ENCODE measurements at regions not wholly inside any gene's neighbourhood (a gene's known extent, or its start where the extent isn't known, plus 50 kb on each side); places are given as distances from the start of the nearest gene placed in this dataset.

DNA sequence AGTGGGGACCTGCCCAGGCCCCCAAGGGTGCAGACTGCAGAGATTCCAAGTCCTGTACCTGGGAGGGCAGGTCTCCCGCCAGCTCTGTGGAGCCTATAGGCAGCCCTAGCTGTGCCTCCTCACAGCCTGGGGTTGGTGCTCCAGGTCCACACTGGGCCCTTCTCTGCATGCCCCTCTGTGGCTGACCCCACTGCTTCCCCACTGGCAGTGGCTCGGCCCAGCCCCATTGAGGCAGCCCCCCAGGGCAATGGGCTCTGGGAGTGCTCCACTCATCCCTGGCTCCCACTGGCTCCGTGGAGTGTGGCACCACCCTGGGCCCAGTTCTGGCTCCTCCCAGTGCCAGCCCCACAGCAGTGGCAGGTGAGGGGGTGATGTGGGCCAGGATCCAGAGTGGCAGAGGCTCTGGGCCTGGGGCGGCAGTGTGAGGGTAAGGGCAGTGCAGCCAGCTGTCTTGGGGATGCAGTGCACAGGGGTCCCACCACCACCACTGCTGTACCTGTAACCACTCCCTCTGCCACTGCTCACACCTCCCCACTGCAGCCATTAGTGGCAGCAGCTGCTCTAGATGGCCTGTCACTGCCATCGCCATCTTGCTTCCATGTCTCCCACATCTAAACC is 312.2 kb downstream of the GPM6A start:
- H3K9me3 ChIP-seq (replicated peaks; ENCODE audit: low read length) = peaks cover 7% of the 10 kb centered on the region
- no peaks in the 10 kb centered on the region for H3K4me1 ChIP-seq (ENCODE audit: control insufficient read depth, insufficient read depth, low read length)
- no peak overlapping the region for H3K4me2 ChIP-seq (ENCODE audit: low read length)

GRCh38 chr4:175504318-175504717 is 307.7 kb downstream of the GPM6A start:
- Histone ChIP-seq H3K9ac (ENCODE audit: low read depth, low read length) (no peak overlapping the region), H3K4me2 (ENCODE audit: low read length) (no peak overlapping the region), H3K9me3 (replicated peaks; ENCODE audit: low read length) (no peaks in the 10 kb centered on the region), H3K27me3 (ENCODE audit: control insufficient read depth, insufficient read depth, low read length) (no peaks in the 10 kb centered on the region), H3K4me3 (ENCODE audit: low read length) (no peak overlapping the region), H3K4me1 (ENCODE audit: control insufficient read depth, insufficient read depth, low read length) (no peaks in the 10 kb centered on the region), H3K36me3 (ENCODE audit: insufficient read depth, low read length) (no peaks in the 10 kb centered on the region)

More for the DNA sequence above, 312.2 kb downstream of the GPM6A start:
- Histone ChIP-seq H3K36me3 (ENCODE audit: insufficient read depth, low read length) (no peaks in the 10 kb centered on the region), H3K27me3 (ENCODE audit: control insufficient read depth, insufficient read depth, low read length) (no peaks in the 10 kb centered on the region), H3K9ac (ENCODE audit: low read depth, low read length) (no peak overlapping the region), H3K4me3 (ENCODE audit: low read length) (no peak overlapping the region)

DNA sequence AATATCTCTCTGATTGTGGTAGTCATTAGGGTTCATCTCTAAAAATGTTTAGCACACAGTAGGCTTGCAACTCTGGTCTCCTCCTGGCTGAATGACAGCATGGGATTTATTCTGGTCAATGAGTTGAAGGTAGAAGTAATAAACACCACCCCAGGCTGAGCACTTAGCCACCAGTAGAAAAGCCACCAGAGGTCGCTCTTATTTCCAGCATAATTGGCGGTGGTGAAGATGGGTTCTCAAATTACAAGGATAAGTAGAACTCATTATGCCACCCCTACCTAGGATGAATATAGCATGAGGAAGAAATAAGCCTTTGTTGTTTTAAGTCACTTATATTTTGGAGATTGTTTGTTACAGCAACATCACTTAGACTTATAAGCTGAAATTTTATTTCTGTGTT is 302.7 kb downstream of the GPM6A start:
- no peaks in the 10 kb centered on the region for H3K36me3 ChIP-seq (ENCODE audit: insufficient read depth, low read length)
- H3K9ac ChIP-seq (ENCODE audit: low read depth, low read length) = no peak overlapping the region
- H3K27me3 ChIP-seq (ENCODE audit: control insufficient read depth, insufficient read depth, low read length) = no peaks in the 10 kb centered on the region
- no peak overlapping the region for H3K4me3 ChIP-seq (ENCODE audit: low read length)
- H3K4me1 ChIP-seq (ENCODE audit: control insufficient read depth, insufficient read depth, low read length) = no peaks in the 10 kb centered on the region
- H3K9me3 ChIP-seq (replicated peaks; ENCODE audit: low read length) = no peaks in the 10 kb centered on the region
- H3K4me2 ChIP-seq (ENCODE audit: low read length) = no peak overlapping the region

DNA sequence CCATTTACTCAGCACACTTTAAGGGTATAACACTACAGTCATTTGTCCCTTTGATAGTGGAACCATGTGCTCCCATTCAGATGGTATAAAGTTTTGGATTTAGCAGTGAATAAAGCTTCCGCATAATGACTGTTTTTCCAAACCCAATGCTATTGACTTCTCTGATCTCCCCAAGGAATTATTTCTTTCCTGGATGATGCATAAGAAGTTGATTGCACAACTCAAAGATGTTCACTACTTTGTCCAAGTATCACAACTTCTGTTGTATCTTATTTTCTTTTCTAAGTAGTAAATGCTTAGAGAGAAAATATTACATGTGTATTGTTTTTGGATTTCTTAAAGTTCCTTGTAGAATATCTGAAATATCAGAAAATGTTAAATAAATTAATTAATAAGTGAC is 300.2 kb downstream of the GPM6A start:
- Histone ChIP-seq H3K36me3 (ENCODE audit: insufficient read depth, low read length) (no peaks in the 10 kb centered on the region), H3K4me1 (ENCODE audit: control insufficient read depth, insufficient read depth, low read length) (no peaks in the 10 kb centered on the region), H3K9ac (ENCODE audit: low read depth, low read length) (no peak overlapping the region), H3K9me3 (replicated peaks; ENCODE audit: low read length) (no peaks in the 10 kb centered on the region), H3K4me3 (ENCODE audit: low read length) (no peak overlapping the region), H3K4me2 (ENCODE audit: low read length) (no peak overlapping the region), H3K27me3 (ENCODE audit: control insufficient read depth, insufficient read depth, low read length) (no peaks in the 10 kb centered on the region)

DNA sequence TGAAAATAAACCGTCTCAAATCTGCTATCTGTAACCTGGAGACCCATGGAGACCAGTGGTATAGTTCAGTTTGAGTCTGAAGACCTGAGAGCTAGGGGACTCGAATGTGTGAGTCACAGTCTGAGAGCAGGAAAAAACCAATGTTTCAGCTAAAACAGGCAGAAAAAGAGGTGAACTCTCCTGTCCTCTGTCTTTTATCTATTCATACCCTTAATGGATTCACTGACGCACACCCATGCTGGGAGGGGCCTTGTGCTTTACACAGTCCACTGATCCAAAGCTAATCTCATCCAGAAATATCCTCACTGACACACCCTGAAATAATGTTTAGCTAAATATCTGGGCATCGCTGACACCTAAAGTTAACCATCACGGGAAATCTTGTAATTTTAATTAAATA is 297.9 kb downstream of the GPM6A start:
- Histone ChIP-seq H3K27me3 (ENCODE audit: control insufficient read depth, insufficient read depth, low read length) (no peaks in the 10 kb centered on the region), H3K4me2 (ENCODE audit: low read length) (no peak overlapping the region), H3K4me3 (ENCODE audit: low read length) (no peak overlapping the region), H3K9ac (ENCODE audit: low read depth, low read length) (no peak overlapping the region), H3K36me3 (ENCODE audit: insufficient read depth, low read length) (no peaks in the 10 kb centered on the region), H3K4me1 (ENCODE audit: control insufficient read depth, insufficient read depth, low read length) (no peaks in the 10 kb centered on the region), H3K9me3 (replicated peaks; ENCODE audit: low read length) (no peaks in the 10 kb centered on the region)

DNA sequence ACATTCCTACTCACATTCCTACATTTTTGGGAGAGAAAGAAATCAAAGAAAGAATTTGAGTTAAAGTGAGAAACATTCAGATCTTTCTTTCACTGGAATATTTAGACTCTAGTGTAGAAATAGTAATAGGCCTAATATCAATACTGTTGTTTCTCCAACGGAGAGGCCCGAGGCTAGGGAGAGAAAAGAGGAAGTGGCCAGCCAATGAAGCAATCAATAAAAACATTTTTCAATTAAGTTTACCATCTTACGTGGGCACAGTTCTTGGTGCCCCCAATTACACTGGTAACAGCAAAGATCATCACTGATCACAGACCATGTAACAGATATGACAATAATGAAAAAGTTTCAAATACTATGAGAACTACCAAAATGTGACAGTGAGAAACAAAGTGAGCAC is 281.4 kb downstream of the GPM6A start:
- Histone ChIP-seq H3K36me3 (ENCODE audit: insufficient read depth, low read length) (no peaks in the 10 kb centered on the region), H3K27me3 (ENCODE audit: control insufficient read depth, insufficient read depth, low read length) (no peaks in the 10 kb centered on the region), H3K9ac (ENCODE audit: low read depth, low read length) (no peak overlapping the region), H3K4me2 (ENCODE audit: low read length) (no peak overlapping the region), H3K9me3 (replicated peaks; ENCODE audit: low read length) (no peaks in the 10 kb centered on the region), H3K4me3 (ENCODE audit: low read length) (no peak overlapping the region), H3K4me1 (ENCODE audit: control insufficient read depth, insufficient read depth, low read length) (peaks cover 13% of the 10 kb centered on the region)

DNA sequence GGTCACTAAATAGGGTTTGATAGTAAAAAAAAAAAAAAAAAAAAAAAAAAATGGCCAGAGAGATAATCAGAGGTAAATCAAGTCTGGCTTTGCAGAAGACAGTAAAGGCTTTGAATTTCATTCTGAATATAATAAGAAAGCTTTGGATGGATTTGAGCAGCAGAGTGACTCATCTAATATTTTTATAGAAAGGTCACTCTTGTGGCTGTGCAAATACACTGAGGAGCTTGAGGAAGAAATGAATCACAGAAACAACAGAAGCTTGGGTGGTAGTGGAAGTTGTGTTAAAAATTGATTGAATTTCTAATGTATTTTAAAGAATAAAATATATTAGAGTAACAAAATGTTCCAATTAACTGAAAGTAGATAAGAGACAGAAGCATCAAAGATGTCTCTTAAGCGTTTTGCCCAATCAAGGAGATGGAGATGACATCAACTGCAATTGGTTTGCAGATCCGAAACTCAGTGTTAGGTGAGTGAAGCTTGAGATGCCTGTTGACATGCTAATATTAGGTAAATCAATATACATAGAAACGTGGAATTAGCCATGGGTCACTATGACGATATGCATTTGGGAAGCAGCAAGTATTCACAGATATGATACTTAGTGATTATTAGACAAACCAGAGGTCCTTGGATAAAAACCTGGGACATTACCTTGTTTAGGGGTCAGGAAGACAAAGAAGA is 280.5 kb downstream of the GPM6A start:
- H3K27me3 ChIP-seq (ENCODE audit: control insufficient read depth, insufficient read depth, low read length) = no peaks in the 10 kb centered on the region
- H3K36me3 ChIP-seq (ENCODE audit: insufficient read depth, low read length) = no peaks in the 10 kb centered on the region
- H3K4me3 ChIP-seq (ENCODE audit: low read length) = peak overlapping the region; percentile 25
- H3K9ac ChIP-seq (ENCODE audit: low read depth, low read length) = no peak overlapping the region
- H3K9me3 ChIP-seq (replicated peaks; ENCODE audit: low read length) = no peaks in the 10 kb centered on the region
- peaks cover 13% of the 10 kb centered on the region for H3K4me1 ChIP-seq (ENCODE audit: control insufficient read depth, insufficient read depth, low read length)
- peak overlapping the region; percentile 39 for H3K4me2 ChIP-seq (ENCODE audit: low read length)

DNA sequence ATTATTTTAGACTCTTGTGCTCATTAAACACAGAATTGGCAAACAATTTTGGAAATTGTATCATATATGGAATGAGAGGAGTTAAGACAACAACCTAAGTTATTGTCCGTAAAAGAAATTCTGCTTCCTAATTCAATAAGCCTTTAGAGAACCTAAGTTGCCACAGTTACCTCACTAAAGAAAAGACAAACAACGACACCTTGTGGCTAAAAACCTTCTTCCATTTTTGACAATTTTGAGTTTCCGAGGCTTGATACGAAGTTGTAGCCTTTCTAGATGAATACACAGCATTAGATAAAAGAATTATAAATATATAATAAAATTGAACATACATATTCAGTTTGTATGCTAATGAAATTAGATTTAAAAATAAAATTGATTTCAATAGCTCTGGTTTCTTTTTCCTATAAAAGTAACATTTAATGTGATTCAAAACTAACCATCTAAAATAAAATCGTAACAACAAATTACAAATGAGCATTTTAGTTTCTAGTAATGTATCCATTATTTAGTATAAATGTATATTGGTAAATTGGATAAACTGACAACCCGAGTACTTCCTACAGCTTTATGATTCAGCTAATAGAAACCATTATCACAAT is 275.1 kb downstream of the GPM6A start:
- Histone ChIP-seq H3K27me3 (ENCODE audit: control insufficient read depth, insufficient read depth, low read length) (no peaks in the 10 kb centered on the region), H3K4me2 (ENCODE audit: low read length) (no peak overlapping the region), H3K9ac (ENCODE audit: low read depth, low read length) (peak overlapping the region; percentile 35), H3K4me3 (ENCODE audit: low read length) (no peak overlapping the region), H3K4me1 (ENCODE audit: control insufficient read depth, insufficient read depth, low read length) (peaks cover under 1% of the 10 kb centered on the region), H3K36me3 (ENCODE audit: insufficient read depth, low read length) (no peaks in the 10 kb centered on the region), H3K9me3 (replicated peaks; ENCODE audit: low read length) (no peaks in the 10 kb centered on the region)

DNA sequence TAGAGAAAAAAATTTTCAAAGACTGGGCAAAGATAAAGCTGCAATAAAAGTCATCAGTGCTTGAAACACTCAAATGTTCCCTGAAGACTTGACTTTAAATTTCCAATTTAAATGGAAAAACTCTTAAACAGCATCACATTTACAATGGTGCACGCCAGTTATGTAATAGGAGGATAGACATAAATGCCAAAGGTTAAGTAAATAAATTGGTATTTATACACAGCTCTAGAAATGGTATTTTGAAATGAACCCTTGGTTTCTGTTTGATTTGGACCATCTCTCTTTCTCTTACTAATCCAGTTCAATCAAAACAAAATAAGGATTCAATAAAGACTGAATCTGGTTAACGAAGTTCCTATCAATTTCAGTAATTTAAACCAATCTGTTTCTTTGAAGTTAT is 272.6 kb downstream of the GPM6A start:
- H3K4me3 ChIP-seq (ENCODE audit: low read length) = no peak overlapping the region
- H3K4me1 ChIP-seq (ENCODE audit: control insufficient read depth, insufficient read depth, low read length) = no peaks in the 10 kb centered on the region
- H3K4me2 ChIP-seq (ENCODE audit: low read length) = no peak overlapping the region
- no peaks in the 10 kb centered on the region for H3K9me3 ChIP-seq (replicated peaks; ENCODE audit: low read length)
- no peaks in the 10 kb centered on the region for H3K36me3 ChIP-seq (ENCODE audit: insufficient read depth, low read length)
- no peak overlapping the region for H3K9ac ChIP-seq (ENCODE audit: low read depth, low read length)
- no peaks in the 10 kb centered on the region for H3K27me3 ChIP-seq (ENCODE audit: control insufficient read depth, insufficient read depth, low read length)

DNA sequence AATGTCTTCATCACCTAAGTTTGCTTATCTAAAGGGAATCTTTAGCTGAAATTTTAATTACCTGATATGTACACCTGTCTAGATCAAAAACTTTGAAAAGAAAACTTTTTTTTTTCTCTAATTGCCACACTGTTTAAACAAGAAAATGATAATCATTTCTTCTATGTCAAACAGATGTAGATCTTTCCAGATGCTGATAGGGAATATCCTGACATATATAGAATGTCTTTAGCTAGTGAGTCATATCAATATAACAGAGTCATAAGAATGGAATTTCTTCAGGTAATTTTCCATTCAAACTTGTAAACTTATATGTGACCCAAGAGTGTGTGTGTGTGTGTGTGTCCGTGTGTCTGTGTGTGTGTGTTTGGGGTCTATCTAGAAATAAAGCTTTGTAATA is 271.9 kb downstream of the GPM6A start:
- no peaks in the 10 kb centered on the region for H3K9me3 ChIP-seq (replicated peaks; ENCODE audit: low read length)

GRCh38 chr4:175540732-175541131 is 271.3 kb downstream of the GPM6A start:
- H3K4me1 ChIP-seq (ENCODE audit: control insufficient read depth, insufficient read depth, low read length) = no peaks in the 10 kb centered on the region
- H3K4me2 ChIP-seq (ENCODE audit: low read length) = no peak overlapping the region
- H3K36me3 ChIP-seq (ENCODE audit: insufficient read depth, low read length) = no peaks in the 10 kb centered on the region
- H3K4me3 ChIP-seq (ENCODE audit: low read length) = no peak overlapping the region
- H3K9me3 ChIP-seq (replicated peaks; ENCODE audit: low read length) = no peaks in the 10 kb centered on the region
- no peaks in the 10 kb centered on the region for H3K27me3 ChIP-seq (ENCODE audit: control insufficient read depth, insufficient read depth, low read length)
- no peak overlapping the region for H3K9ac ChIP-seq (ENCODE audit: low read depth, low read length)

More for the DNA sequence above, 271.9 kb downstream of the GPM6A start:
- Histone ChIP-seq H3K9ac (ENCODE audit: low read depth, low read length) (no peak overlapping the region), H3K36me3 (ENCODE audit: insufficient read depth, low read length) (no peaks in the 10 kb centered on the region), H3K27me3 (ENCODE audit: control insufficient read depth, insufficient read depth, low read length) (no peaks in the 10 kb centered on the region), H3K4me2 (ENCODE audit: low read length) (no peak overlapping the region), H3K4me3 (ENCODE audit: low read length) (no peak overlapping the region), H3K4me1 (ENCODE audit: control insufficient read depth, insufficient read depth, low read length) (no peaks in the 10 kb centered on the region)

DNA sequence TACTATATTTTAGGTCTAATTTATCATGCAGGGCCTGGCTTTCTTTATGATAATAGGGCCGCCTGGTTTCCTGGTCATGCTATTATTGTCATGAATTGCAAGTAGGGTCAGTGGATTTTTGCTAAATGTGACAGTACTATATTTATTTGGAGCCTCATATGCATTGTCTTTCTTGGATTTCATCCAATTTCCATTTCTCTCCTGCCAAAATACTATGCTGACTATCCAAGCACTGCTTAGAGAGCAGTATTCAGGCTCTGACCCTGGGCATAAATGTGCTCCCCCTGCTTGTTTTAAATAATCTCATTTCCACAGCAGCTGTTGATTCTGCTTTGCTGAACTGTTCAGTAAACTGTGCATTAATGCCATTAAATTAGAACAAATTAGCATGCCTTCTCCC is 269.3 kb downstream of the GPM6A start:
- Histone ChIP-seq H3K4me3 (ENCODE audit: low read length) (no peak overlapping the region), H3K27me3 (ENCODE audit: control insufficient read depth, insufficient read depth, low read length) (no peaks in the 10 kb centered on the region), H3K9ac (ENCODE audit: low read depth, low read length) (no peak overlapping the region), H3K4me1 (ENCODE audit: control insufficient read depth, insufficient read depth, low read length) (no peaks in the 10 kb centered on the region), H3K4me2 (ENCODE audit: low read length) (no peak overlapping the region), H3K36me3 (ENCODE audit: insufficient read depth, low read length) (no peaks in the 10 kb centered on the region), H3K9me3 (replicated peaks; ENCODE audit: low read length) (no peaks in the 10 kb centered on the region)

Measured in skeletal muscle satellite cell (primary cell).